ENCODE measurements at regions not wholly inside any gene's neighbourhood (a gene's known extent, or its start where the extent isn't known, plus 50 kb on each side); places are given as distances from the start of the nearest gene placed in this dataset.

GRCh38 chr1:185561629-185562028 is 172.6 kb upstream of the HMCN1 start:
- TF ChIP-seq CTCF (IDR thresholded peaks at IDR 0.05; ENCODE audit: insufficient read depth, low read length, poor library complexity, severe bottlenecking) = no peak
- TF ChIP-seq EZH2phosphoT487 (conservative IDR thresholded peaks at IDR 0.05; ENCODE audit: low read length) = no peak

All from SU-DHL-6 (cell line).